ENCODE measurements at regions not wholly inside any gene's neighbourhood (a gene's known extent, or its start where the extent isn't known, plus 50 kb on each side); places are given as distances from the start of the nearest gene placed in this dataset.

- no peak for TF ChIP-seq REST (IDR thresholded peaks at IDR 0.05)
Measured at GRCh38 chr1:69320757-69321211, 246.9 kb upstream of the LRRC7 start (continued).

- ChIA-PET POLR2A (no interaction called here), CTCF (no interaction called here)
- DNase-seq (ENCODE audit: low read depth in 1 of 2, low spot score in 1 of 2): no peak
- H3K4me3 ChIP-seq: no peak overlapping the region
- WGBS (ENCODE audit: missing lambda C conversion rate): 0% methylated on average over 1 of the region's 1 CpG
- H3K27ac ChIP-seq: no peak overlapping the region
- no peak overlapping the region for H3K4me2 ChIP-seq
- FAIRE-seq: no peak
- no peaks in the 10 kb centered on the region for H3K4me1 ChIP-seq
- no peaks in the 10 kb centered on the region for H3K9me3 ChIP-seq
- ATAC-seq: no peak
- TF ChIP-seq GATA3 (IDR thresholded peaks at IDR 0.05; ENCODE audit: borderline replicate concordance) (no peak), SREBF2 (IDR thresholded peaks at IDR 0.05) (no peak), ZSCAN20 (CRISPR knock-in tag; IDR thresholded peaks at IDR 0.05) (no peak), RARB (CRISPR knock-in tag; IDR thresholded peaks at IDR 0.05) (no peak), NPAS2 (CRISPR knock-in tag; IDR thresholded peaks at IDR 0.05; ENCODE audit: borderline replicate concordance) (no peak), EP300 (IDR thresholded peaks at IDR 0.05) (no peak), CEBPB (IDR thresholded peaks at IDR 0.05) (no peak)
Measured at GRCh38 chr1:69321311-69321710, 246.4 kb upstream of the LRRC7 start.

GRCh38 chr1:69328186-69328585 lies 239.5 kb upstream of the LRRC7 start:
- POLR2A ChIA-PET: no interaction called here

More at GRCh38 chr1:69328186-69328585, 239.5 kb upstream of the LRRC7 start:
- DNase-seq (ENCODE audit: low read depth in 1 of 2, low spot score in 1 of 2): no peak
- FAIRE-seq: no peak
- CTCF ChIA-PET: no interaction called here
- no peak overlapping the region for H3K27ac ChIP-seq
- no peaks in the 10 kb centered on the region for H3K4me1 ChIP-seq
- H3K4me2 ChIP-seq: no peak overlapping the region
- WGBS (ENCODE audit: missing lambda C conversion rate): 2% methylated on average over 5 of the region's 5 CpGs
- no peak for TF ChIP-seq MAX (IDR thresholded peaks at IDR 0.05)
- no peak for TF ChIP-seq ELK1 (IDR thresholded peaks at IDR 0.05; ENCODE audit: low read depth, low read length)
- TF ChIP-seq PHF8 (IDR thresholded peaks at IDR 0.05; ENCODE audit: borderline replicate concordance, low read depth): no peak
- no peak for TF ChIP-seq CEBPB (IDR thresholded peaks at IDR 0.05)
- no peak for TF ChIP-seq E2F6 (IDR thresholded peaks at IDR 0.05; ENCODE audit: borderline replicate concordance, low read depth)
- no peak for TF ChIP-seq ATOH8 (CRISPR knock-in tag; IDR thresholded peaks at IDR 0.05; ENCODE audit: low read depth)
- TF ChIP-seq ESRRA (IDR thresholded peaks at IDR 0.05; ENCODE audit: borderline replicate concordance, low read length): no peak
- no peak overlapping the region for H3K4me3 ChIP-seq
- no peaks in the 10 kb centered on the region for H3K9me3 ChIP-seq
- no peak for ATAC-seq

Measured in A549 (cell line).